ENCODE measurements at regions not wholly inside any gene's neighbourhood (a gene's known extent, or its start where the extent isn't known, plus 50 kb on each side); places are given as distances from the start of the nearest gene placed in this dataset.

GRCh38 chr9:83147315-83148149 is 84.6 kb upstream of the RASEF start:
- intact Hi-C loops (cut with DNase I; ENCODE audit: low total_unique reads), result no loop called here
- Histone ChIP-seq H3K27me3 (no peaks in the 10 kb centered on the region), H3K4me1 (no peaks in the 10 kb centered on the region), H3K36me3 (no peaks in the 10 kb centered on the region), H3K9me3 (peaks cover 7 to 13% of the 10 kb centered on the region in 2 donors), H3K4me3 (no peak overlapping the region), H3K27ac (no peak overlapping the region)
- no peak for TF ChIP-seq POLR2A (IDR thresholded peaks at IDR 0.05)
- TF ChIP-seq POLR2AphosphoS5 (IDR thresholded peaks at IDR 0.05), result no peak
- no peak for TF ChIP-seq CTCF (IDR thresholded peaks at IDR 0.05)
- no peak for DNase-seq (ENCODE audit: low spot score in 2 of 2)

GRCh38 chr9:83146325-83146724 is 83.4 kb upstream of the RASEF start:
- Histone ChIP-seq H3K36me3 (no peaks in the 10 kb centered on the region), H3K27ac (no peak overlapping the region), H3K4me1 (no peaks in the 10 kb centered on the region), H3K27me3 (no peaks in the 10 kb centered on the region), H3K4me3 (no peak overlapping the region), H3K9me3 (peaks cover 7 to 13% of the 10 kb centered on the region in 2 donors)
- DNase-seq (ENCODE audit: low spot score in 2 of 2), result no peak
- intact Hi-C loops (cut with DNase I; ENCODE audit: low total_unique reads), result no loop called here
- TF ChIP-seq CTCF (IDR thresholded peaks at IDR 0.05), result no peak
- TF ChIP-seq POLR2A (IDR thresholded peaks at IDR 0.05), result no peak
- TF ChIP-seq POLR2AphosphoS5 (IDR thresholded peaks at IDR 0.05), result no peak

- Histone ChIP-seq H3K9me3 (peaks cover 7 to 13% of the 10 kb centered on the region in 2 donors), H3K4me1 (no peaks in the 10 kb centered on the region), H3K27ac (no peak overlapping the region), H3K27me3 (no peaks in the 10 kb centered on the region), H3K4me3 (no peak overlapping the region), H3K36me3 (no peaks in the 10 kb centered on the region)
- no peak for DNase-seq (ENCODE audit: low spot score in 2 of 2)
- TF ChIP-seq CTCF (IDR thresholded peaks at IDR 0.05) (no peak), POLR2A (IDR thresholded peaks at IDR 0.05) (no peak), POLR2AphosphoS5 (IDR thresholded peaks at IDR 0.05) (no peak)
- intact Hi-C loops (cut with DNase I; ENCODE audit: low total_unique reads), result no loop called here
These were observed 81.5 kb upstream of the RASEF start for GRCh38 chr9:83144492-83144891.

- no peaks in the 10 kb centered on the region for H3K36me3 ChIP-seq
- no peak for TF ChIP-seq POLR2A (IDR thresholded peaks at IDR 0.05)
- no peak for TF ChIP-seq POLR2AphosphoS5 (IDR thresholded peaks at IDR 0.05)
- no peak for TF ChIP-seq CTCF (IDR thresholded peaks at IDR 0.05)
- no peaks in the 10 kb centered on the region for H3K4me1 ChIP-seq
- H3K9me3 ChIP-seq, result peaks cover under 1 to 5% of the 10 kb centered on the region in 2 donors
- H3K27me3 ChIP-seq, result no peaks in the 10 kb centered on the region
- no peak for DNase-seq (ENCODE audit: low spot score in 2 of 2)
- no peak overlapping the region for H3K27ac ChIP-seq
- intact Hi-C loops (cut with DNase I; ENCODE audit: low total_unique reads), result no loop called here
- H3K4me3 ChIP-seq, result no peak overlapping the region
These were observed 79.4 kb upstream of the RASEF start for GRCh38 chr9:83142389-83142788.

GRCh38 chr9:83141887-83142286 is 78.9 kb upstream of the RASEF start:
- Histone ChIP-seq H3K4me1 (no peaks in the 10 kb centered on the region), H3K36me3 (no peaks in the 10 kb centered on the region), H3K9me3 (peaks cover 0 to 4% of the 10 kb centered on the region in 2 donors), H3K27ac (no peak overlapping the region), H3K27me3 (no peaks in the 10 kb centered on the region), H3K4me3 (no peak overlapping the region)
- intact Hi-C loops (cut with DNase I; ENCODE audit: low total_unique reads), result no loop called here
- TF ChIP-seq CTCF (IDR thresholded peaks at IDR 0.05) (no peak), POLR2AphosphoS5 (IDR thresholded peaks at IDR 0.05) (no peak), POLR2A (IDR thresholded peaks at IDR 0.05) (no peak)
- no peak for DNase-seq (ENCODE audit: low spot score in 2 of 2)
